Peyer's patch (tissue), 4 donors: ENCODE measurements at regions not wholly inside any gene's neighbourhood (a gene's known extent, or its start where the extent isn't known, plus 50 kb on each side); places are given as distances from the start of the nearest gene placed in this dataset.

Source experiments
- CTCF ChIP-seq, 6 experiments: fragments of 450-650 bp in 4 of 6; fragments of 200-600 bp in 2 of 6; sonication (generic) in 1 of 6; IDR thresholded peaks; one replicate each; pipeline ENCODE4 v1.5.1; 2017 to 2019; ENCODE audit warnings: antibody characterized with exemption in 6 of 6, mild to moderate bottlenecking in 3 of 6, moderate library complexity in 1 of 6
- POLR2A ChIP-seq, 2 donors: fragments of 450-650 bp; IDR thresholded peaks; one replicate each; pipeline ENCODE4 v1.5.1; 2017; ENCODE audit warnings: antibody characterized with exemption in 2 of 2, mild to moderate bottlenecking in 2 of 2, moderate library complexity in 2 of 2

- no peak for TF ChIP-seq POLR2A (IDR thresholded peaks at IDR 0.05)
- no peak for TF ChIP-seq CTCF (IDR thresholded peaks at IDR 0.05)
These were observed 820.8 kb upstream of the MIR17HG start for GRCh38 chr13:90526711-90527110.
